LHCN-M2 (cell line): ENCODE measurements at regions not wholly inside any gene's neighbourhood (a gene's known extent, or its start where the extent isn't known, plus 50 kb on each side); places are given as distances from the start of the nearest gene placed in this dataset.
"Not testable (repeated sequence)": the region's sequence is repeated elsewhere in the genome, so short reads cannot be mapped to it uniquely, and the experiment has no call there.

Source experiments
- DNase-seq: peaks from one replicate; pipeline ENCODE4 v3.0.0-alpha.2; 2012; ENCODE audit warnings: low read depth

DNA sequence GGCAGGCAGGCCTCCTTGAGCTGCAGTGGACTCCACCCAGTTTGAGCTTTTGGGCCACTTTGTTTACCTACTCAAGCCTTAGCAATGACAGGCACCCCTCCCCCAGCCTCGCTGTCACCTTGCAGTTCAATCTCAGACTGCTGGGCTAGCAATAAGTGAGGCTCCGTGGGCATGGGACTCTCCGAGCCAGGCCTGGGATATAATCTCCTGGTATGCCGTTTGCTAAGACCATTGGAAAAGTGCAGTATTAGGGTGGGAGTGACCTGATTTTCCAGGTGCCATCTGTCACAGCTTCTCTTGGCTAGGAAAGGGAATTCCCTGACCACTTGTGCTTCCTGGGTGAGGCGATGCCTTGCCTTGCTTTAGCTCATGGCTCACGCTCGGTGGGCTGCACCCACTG, 648.6 kb downstream of the DIPK2A start:
- not testable (repeated sequence) for DNase-seq

DNA sequence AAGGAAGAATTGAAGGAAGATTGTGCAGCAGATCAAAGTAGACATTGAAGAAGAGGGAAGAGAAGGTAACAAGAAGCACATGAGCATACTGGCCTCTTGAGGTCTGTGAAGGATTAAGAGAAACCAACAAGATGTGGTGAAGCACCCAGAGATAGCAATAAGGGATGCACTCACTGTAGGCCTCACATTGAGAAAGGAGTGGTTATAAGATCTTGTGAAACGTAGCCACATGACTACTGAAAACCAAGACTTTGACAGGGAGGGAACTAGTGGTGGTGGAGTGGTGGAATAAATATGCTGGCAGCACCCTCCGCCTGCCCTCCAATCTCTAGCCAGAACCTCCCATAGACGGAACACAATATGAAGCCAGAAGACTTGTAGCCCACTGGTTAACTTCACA, 651.2 kb downstream of the DIPK2A start:
- no peak for DNase-seq

DNA sequence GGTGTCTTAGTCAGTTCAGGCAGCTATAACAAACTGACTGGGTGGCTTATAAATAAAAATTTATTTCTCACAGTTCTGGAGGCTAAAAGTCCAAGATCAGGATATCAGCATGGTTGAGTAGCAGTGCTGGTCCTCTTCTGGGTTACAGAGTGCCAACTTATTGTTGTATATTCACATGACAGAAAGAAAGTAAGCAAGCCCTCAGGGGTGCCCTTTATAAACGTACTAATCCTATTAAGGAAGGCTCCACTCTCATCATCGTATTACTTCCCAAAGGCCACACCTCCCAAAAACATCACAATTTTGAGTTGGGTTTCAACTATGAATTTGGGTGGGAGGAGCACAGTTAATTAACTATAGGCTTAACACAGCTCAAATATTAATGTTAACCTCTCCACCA, 653.0 kb downstream of the DIPK2A start:
- DNase-seq: no peak

DNA sequence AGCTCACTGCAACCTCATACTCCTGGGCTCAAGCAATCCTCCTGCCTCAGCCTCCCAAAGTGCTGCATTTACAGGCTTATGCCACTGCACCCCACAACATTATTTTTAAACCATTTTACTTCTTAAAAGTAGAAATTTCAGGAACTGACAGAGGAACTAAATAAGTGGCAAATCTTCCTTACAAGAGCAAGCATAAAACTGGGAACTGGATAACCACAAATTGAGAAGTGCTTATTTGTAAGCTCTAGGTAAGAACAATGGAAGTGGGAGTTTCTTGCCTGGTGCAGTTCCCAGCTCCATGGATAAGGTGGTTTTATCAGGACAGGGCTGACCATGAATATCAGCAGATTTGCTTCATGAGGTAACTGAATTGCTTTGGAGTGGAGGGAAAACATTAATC, 655.2 kb downstream of the DIPK2A start:
- DNase-seq: no peak

DNA sequence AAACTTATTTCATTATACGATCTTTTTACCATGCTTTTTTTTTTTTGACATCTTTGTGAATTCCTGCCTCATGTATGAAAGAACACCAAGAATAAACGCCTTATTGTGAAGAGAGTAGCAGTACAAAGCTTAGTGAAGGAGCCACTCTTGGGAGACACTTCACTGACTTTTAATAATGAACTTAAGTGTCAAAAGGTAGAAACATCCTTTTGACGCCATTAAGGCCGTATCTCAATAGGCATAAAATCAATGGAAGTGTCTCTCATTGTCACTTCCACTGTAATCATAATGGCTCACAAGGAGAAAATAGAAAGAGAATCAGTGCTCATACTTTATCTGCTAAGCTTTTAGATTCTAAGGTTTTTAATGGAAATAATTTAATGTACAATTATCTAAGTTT, 657.8 kb downstream of the DIPK2A start:
- DNase-seq: no peak

DNA sequence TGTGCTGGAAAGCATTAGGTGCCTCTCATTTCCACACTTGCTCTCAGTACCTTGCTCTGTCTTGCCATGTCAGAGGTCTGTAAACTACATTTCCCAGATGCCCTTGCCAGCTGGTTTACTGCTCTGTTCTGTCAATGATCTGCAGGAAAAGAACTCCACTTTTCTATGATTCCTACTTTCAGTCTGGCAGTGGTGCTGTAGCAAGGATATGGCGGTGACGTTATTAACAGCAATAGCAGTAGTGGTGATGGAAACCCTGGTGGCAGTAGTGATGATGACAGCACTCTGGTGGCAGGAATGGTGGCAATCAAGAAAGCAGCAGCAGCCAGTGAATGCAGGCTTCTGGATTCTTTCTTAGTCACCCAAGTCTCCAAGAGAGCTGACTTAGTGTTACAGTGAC, 665.2 kb downstream of the DIPK2A start:
- DNase-seq: peak; percentile 14

DNA sequence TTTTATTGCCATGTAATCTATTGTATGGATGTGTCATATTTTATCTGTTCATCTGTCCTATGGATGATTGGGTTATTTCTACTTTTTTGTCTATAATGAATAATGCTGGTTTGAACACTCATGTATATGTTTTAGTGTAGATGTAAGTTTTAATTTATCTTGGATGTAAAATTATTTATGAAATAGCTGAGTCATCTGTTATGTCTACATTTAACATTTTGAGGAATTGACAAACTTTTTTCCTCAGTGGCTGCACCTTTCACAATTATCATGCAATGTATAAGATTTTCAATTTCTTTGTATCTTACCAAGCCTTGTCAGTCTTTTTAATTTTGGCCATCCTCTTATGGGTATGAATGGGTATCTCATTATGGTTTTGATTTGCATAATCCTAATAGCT, 666.4 kb downstream of the DIPK2A start:
- DNase-seq: no peak

DNA sequence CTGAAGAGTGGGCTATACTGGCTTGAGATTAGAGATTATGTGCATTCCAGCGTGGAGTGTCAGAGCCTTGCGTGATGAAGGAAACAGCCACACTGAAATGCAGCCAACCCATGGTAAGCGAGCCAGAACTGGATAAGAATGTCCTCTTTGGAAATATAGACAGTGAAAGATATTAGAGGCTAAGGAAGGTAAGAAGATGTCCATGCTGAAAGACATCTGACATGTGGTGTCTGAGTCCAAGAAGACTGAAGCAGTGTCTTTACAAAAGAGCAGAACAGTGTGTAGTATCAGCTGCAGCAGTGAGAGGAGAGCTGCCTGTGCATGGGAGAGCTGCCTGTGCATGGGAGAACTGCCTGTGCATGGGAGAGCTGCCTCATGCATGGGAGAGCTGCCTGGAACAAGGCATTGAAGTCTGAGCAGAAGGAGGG, 672.2 kb downstream of the DIPK2A start:
- DNase-seq: peak; percentile 33

DNA sequence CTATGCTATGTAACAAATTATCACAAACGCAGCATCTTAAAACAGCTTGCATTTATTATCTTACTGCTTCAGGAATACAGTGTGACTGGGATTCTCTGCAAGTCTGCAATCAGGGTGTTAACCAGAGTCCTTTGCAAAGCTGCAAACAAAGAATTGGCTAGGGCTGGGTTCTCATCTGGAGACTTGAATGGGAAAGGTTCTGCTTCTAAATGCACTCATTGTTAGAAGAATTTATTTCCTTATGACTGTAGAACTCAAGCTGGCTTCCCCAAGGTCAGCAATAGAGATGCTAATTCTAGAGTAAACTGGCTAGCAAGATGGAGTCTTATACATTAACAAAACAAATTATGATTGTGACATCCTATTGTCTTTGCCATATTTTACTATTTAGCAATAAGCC, 673.7 kb downstream of the DIPK2A start:
- no peak for DNase-seq

DNA sequence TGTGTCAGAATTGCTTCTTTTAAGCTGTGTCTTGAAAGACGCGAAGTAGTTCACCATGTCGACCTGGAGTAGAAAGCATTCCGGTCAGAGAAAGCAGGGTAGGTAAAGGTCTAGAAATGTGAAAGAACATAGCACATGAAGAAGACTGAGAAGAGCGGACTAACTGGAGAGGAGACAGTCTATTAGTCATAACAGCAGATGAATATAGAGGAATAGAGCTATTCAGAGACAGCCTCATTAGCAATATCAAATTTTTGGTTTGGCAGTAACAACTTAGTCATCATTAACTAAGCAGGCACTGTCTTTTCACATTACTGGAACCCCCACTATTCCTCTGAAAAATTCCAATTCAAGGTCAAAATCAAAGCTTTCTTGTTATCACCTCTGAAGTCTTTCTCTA, 678.8 kb downstream of the DIPK2A start:
- no peak for DNase-seq

DNA sequence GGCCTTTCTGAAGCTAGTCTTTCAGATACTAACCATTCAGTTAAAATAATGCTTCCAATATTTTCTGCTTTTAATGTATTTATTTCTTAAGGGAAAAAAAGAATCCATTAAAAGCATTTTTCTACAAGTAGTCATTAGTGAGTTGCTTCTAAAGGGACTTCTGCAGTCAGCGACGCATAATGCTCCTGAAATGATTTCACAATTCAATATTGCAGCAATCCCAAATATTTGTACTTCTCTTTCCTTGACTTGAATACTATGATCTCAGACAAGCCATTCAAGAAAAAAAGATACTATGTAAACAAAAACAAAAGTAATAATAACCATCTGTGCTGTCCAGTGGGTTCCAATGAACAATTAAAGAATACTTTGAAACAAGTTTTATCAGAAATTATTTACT, 681.0 kb downstream of the DIPK2A start:
- peak; percentile 60 for DNase-seq

DNA sequence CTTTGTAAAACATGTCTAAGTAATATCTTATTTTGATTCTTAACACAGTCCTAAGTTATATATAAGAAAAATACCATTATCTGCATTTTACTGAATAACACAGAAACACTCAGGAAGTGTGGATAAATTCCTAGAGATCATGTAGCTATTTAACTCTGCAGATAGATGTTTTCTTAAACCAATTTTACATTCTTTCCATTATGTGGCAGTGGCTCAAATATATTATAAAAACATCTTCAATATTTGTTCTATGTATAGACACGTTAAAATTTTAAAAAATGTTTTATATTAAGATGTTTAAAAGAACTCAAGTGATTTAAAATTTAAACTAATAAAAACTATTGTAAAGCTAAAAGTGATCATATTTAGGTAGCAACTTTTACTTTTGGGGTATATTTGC, 683.8 kb downstream of the DIPK2A start:
- no peak for DNase-seq

DNA sequence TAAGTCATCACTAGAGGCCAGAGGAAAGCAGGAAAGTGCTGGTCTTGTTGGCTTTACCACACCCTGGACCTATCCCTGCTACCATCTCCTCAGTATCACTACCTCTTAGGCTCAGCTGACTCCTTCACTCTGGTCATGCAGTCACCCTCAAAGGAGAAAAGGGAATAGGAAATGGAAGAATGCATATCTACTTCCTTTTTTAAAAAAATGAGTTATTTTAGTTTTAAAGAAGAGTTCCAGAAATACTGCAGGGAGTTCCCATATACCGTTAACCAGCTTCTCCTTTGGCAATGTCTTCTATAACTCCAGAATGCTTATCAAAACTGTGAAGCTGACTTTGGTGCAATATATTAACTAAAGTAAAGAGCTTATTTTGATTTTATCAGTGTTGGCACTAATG, 688.6 kb downstream of the DIPK2A start:
- no peak for DNase-seq

DNA sequence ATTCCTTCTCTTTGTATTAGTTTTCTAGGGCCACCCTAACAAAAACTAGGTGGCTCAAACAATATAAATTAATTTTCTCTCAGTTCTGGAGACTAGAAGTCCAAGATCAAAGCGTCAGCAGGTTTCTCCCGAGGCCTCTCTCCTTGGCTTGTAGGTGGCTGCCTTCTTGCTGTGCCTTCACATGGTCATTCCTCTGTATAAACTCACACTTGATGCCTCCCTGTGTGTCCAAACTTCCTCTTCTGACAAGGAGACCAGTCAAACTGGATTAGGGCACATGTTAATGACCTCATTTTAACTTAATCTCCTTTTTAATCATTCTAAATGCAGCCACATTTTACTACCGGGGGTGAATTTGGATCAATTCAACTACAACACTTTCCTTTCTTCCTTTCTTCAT, 691.1 kb downstream of the DIPK2A start:
- no peak for DNase-seq

DNA sequence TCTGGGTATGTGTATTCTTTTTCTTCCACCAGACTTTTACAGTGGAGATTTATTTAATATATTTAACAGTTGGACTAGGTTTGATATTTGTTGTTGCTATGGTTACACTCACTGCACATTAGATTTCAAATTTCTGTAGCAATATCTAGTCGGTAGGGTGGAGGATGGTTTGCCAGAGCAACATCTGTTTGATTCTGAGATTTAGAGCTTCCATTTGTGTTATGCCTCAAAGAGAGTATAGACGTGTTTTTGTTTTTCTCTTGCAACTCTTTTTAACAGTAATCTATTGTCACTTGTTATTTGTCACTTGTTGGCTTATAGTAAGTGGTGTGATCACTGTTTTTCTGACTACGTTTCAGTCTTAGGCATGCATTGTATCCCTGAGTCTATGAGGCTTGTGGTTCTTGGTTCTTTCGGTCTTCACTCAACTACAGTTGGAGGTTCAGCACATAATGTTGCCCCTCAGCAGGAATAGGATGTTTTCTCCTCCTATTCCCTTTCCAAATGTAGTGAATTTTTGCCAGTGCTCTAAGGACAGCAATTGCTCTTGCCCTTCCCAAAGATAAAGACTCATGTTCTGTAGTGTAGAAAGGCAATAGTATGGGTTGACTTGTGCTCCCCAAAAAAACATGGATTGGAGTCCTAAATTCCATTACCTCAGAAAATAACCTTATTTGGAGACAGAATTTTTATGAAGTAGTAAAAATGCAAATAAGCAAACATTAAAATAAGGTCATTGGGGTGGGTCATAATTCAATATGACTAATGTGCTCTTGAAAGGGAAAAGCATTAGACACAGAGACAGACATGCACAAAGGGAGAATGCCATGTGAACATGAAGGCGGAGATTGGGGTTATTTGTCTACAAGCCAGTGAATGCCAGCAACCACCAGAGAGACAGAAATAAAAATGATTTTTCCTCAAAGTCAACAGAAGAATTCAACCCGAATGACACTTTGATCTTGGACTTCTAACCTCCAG, 692.1 kb downstream of the DIPK2A start:
- no peak for DNase-seq

DNA sequence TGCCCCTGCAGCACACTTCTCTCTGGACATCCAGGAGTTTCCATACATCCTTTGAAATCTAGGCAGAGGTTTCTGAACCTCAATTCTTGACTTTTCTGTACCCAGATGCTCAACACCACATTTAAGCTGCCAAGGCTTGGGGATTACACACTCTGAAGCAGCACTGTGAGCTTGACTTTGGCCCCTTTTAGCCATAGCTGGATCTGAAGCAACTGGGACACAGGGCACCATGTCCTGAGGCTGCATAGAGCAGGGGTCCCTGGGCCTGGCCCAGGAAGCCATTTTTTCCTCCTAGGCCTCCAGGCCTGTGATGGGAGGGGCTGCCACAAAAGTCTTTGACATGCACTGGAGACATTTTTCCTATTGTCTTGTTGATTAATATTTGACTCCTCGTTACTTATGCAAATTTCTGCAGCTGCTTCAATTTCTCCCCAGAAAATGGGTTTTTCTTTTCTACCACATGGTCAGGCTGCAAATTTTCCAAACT, 694.0 kb downstream of the DIPK2A start:
- DNase-seq: no peak

DNA sequence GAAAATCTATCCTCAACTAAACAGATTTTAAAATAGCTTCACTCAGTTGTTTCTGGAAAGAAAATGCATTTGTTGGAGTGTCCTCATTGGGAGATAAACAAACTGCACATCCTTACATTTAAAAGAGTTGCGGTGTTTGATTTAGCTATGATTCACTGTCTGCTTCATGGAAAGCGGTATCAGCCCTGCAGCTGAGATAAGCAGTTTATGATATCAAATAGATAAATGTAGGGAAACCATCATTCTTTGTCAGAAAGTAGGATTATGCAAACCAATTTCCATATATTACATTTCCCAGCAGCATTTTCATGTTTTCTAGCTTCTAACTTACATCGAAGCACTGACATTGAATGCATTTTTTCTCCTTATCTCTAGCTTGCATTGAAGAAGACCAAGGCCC, 698.9 kb downstream of the DIPK2A start:
- DNase-seq: no peak

DNA sequence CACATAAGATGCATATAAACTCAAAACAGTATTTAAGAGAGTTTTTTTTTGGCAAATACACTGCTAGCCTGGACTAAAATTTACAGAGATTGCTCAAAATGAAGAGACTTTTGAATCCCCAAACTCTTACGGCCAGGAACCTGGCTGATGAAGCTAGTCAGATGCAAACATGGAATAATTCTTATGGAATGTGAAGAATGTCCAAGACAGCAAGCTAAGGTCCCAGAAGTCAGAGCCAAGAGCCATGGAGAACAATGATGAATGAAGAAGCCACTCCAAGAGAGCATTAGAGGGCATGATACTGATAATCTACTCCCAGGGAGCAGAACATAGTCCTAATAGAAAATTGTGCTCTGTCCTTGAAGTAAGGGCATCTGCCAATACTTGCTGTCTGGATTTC, 705.5 kb downstream of the DIPK2A start:
- peak; percentile 60 for DNase-seq

DNA sequence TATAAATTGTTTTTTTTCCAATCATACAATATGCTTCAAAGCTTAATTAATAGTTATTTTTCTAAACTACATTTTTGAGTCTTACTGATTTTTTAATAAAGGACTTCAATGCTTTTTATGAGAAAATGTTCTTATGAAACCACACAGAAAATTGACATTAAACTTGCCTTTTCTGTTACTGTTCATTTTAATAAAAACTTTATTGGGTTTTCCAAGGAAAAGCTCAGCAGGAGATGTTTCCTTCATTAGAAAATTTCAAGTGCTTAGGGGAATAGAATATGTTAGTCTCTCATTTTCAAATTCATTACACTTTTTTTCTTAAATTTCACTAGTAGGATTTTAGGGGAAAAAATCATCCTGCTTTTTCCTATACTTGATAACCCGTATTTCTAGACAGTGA, 711.4 kb downstream of the DIPK2A start:
- no peak for DNase-seq

DNA sequence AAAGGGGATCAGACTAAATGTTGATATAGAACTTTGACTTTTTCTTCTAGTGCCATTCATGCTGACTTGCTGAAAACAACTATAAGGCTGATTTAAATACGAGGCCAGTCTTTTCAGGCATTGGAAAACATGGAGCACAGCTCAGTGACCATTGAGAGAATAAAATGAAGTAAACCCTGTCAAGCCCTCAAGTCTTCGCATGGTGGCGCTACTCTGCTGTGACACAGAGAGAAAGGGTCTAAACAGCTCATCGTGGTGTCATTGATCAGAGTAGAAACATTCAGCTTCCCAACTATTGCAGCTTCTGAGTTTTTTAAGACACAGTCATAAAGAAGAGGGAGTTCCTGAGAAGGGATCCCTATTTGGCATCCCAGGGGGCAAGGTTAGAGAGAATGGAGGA, 716.2 kb downstream of the DIPK2A start:
- no peak for DNase-seq

DNA sequence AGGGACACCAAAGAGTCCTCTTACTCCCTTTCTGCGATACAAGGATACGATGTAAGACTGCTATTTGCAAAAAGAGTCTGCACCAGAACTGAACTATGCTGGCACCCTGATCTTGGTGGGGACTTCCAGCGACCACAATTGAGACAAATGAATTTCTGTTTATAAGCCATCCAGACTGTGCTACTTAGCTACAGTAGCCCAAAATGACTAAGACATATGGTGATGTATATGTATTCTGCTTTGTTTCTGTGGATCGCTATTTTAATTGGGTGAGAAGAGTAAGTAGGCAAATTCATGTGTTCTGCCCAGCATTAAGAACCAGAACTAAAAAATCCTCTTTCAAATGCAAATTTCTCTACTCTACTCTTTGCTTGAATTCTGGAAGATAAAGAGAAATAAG, 720.9 kb downstream of the DIPK2A start:
- DNase-seq: no peak

DNA sequence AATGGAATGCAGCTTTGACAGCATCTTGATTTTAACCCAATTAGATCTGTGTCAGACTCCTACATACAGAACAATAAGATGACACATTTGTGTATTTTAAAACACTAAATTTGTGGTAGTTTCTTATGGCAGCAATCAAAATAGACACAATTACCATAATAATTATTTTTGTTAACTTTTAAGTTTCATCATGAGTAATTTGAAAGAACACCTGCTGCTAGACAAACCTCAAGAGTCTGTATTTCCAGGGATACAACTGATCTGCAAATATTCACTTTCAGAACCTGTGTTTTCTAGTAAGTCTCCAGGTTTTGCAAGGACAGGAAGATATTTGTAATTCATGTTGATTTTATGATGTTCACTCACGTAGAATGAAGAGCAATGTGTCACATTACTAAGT, 736.8 kb downstream of the DIPK2A start:
- DNase-seq: no peak

DNA sequence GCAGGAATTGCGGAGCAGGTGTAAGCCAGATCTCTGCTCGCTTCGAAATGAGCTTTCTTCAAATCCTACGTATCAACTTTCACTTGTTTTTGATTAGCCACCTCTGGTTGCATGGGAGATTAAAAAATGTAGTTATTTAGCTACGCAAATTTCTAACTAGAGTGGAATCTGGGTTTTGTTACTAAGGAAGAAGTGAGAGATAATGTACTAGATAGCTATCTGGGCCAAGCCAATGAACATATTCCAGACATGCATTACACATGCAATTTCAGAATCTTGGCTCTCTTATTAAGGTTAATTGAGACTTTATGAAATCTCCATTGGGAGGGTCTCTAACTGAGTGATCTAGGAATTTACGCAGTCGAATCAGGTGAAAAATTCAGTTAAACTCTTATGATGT, 765.7 kb downstream of the DIPK2A start:
- no peak for DNase-seq
